HG03442 (cell line): ENCODE measurements at regions not wholly inside any gene's neighbourhood (a gene's known extent, or its start where the extent isn't known, plus 50 kb on each side); places are given as distances from the start of the nearest gene placed in this dataset.
"Not testable (repeated sequence)": the region's sequence is repeated elsewhere in the genome, so short reads cannot be mapped to it uniquely, and the experiment has no call there.

Source experiments
- ATAC-seq: cut with Tn5 transposase; IDR thresholded peaks from one replicate; pipeline ENCODE4 v1.9.1; 2021; ENCODE audit warnings: mild to moderate bottlenecking, moderate library complexity; ENCODE audit not compliant: unreplicated experiment

GRCh38 chr4:27916452-27917184 is 1056.0 kb downstream of the STIM2 start:
- no peak for ATAC-seq

DNA sequence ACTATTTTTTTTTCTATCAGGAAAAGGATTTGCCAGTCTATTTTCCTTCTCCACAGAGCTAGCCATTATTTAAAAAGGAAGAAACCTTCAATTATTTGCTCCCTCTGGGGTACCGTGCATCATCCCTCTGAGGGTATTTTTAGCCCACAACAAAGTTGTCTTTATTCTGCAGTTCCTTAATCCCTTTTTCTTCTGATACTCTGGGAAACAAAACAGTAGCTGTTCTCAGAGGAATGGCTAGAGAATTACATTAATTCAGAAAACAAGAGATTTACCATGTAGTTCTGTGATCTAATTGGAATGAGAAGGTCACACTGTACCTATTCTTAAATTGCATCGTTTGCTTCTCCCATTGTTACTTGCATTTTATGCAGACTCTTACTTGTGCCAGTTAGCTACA is 1056.7 kb downstream of the STIM2 start:
- ATAC-seq = no peak

DNA sequence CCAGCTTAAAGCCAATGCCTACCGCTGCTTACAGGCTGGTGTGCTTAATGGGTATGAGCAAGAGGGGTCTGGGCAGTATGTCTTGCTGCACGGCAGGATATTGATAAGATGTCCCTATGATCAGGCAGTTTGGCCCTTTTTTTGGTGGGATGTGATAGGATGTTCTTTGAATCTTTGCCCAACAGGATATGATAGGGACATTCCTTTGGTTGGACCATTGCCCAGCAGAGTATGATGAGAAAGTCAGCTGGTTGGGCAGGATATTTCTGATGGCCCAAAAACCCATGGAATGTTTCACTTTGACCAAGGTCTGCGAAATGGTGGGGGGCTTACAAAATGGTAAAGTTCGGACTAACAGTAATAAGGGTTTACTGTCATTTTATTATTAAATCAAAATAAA is 1060.6 kb downstream of the STIM2 start:
- ATAC-seq = no peak

DNA sequence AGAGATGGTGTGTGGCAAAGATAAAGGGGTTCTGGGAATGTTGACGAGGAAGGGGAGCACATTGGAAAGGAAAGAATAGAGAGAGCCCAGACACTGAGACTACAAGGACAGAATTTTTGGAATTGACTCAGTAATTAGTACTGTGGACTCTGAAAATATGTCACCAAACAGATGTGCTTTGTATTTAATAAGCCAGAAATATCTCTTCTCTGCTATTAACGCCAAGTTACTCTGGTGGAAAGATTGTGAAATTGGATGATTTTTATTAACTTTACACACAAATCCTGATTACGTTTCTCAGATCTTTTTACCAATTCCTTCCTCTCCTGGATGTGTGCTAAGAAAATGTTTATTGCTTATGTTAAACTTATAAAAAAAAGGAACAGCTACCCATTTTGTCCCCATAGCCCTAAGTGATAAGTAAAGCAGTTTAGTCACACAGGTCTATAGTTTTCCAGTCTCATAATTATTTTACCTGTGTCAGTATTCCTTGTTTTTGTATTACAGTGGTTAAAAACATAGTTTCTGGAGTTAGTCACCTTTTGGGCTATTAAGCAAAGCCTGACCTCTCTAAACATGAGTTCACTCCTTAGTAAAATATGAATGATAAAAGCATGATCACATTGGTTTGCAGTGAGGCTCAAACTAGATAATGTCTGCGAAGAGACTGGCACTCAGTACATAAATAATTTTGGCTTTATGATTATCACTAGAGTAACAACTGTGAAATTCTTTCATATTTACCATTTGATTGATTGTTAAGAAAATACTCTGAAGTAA is 1068.3 kb downstream of the STIM2 start:
- ATAC-seq = no peak

GRCh38 chr4:27930291-27930690 is 1069.7 kb downstream of the STIM2 start:
- ATAC-seq = no peak

GRCh38 chr4:27930976-27931375 is 1070.3 kb downstream of the STIM2 start:
- no peak for ATAC-seq

GRCh38 chr4:27931584-27931983 is 1070.9 kb downstream of the STIM2 start:
- no peak for ATAC-seq

DNA sequence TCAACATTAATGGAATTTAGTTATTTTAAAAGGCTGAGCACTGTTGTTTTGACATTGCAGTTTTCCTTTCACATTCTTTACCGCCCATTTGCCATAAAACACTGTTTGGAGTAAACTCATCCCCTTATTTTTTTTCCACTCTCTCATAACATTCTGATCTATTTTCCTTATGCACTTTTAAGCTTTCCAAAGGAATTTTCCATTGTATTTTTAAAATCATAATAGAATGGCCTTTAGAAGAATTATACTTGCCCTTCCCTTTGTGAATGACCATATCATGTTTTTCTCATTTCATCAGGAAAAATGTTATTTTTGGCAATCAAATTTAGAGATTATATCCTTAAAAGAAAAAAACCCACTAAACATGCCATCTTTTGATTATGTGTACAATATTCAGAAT is 1074.2 kb downstream of the STIM2 start:
- ATAC-seq = no peak

GRCh38 chr4:27946799-27947198 is 1086.2 kb downstream of the STIM2 start:
- ATAC-seq = no peak

GRCh38 chr4:27947302-27947701 is 1086.7 kb downstream of the STIM2 start:
- no peak for ATAC-seq

DNA sequence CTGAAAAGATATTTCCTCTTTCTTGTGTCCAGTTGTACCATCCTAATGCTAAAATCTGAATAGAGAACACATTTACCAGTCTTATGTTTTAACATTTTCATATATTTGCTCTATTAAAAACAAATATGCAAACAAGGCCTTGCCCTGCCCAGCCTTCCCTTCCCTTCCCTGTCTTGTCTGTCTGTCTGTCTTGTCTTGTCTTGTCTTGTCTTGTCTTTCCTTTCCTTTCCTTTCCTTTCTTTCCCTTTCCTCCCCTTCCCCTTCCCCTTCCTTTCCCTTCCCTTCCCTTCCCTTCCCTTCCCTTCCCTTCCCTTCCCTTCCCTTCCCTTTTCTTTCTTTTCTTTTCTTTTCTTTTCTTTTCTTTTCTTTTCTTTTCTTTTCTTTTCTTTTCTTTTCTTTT is 1103.5 kb downstream of the STIM2 start:
- no peak for ATAC-seq

DNA sequence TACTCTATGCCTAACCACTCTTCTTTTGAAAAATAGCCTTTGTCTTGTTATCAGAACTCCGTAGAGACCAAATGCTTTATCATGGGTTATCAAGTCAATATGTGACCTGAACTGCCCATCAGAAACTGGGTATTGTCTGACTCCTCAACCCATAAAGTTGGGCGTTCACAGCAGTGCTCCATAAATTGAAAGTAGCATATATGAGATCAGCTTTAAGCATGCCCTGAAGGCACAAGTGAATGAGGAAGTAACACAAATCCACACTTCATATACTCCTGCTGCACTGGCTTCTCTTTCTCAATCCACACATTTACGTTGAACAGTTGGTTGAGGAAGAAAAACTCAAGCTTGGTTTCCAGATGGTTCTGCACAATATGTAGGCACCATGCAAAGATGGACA is 1106.0 kb downstream of the STIM2 start:
- no peak for ATAC-seq

DNA sequence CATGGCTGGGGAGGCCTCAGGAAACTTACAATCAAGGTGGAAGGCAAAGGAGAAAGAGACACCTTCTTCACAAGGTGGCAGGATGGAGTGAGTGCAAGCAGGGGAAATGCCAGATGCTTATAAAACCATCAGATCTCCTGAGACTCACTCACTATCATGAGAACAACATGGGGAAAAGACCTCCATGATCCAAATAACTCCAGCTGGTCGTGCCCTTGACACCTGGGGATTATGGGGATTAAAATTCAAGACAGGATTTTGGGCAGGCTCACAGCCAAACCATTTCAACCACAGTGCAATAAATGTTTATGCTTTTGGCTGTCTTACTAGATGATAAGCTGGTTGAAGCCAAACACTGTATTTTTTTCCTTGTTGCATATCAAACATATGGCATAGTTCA is 1112.4 kb downstream of the STIM2 start:
- ATAC-seq = no peak

GRCh38 chr4:27973700-27974099 is 1113.1 kb downstream of the STIM2 start:
- no peak for ATAC-seq

GRCh38 chr4:27974339-27974738 is 1113.7 kb downstream of the STIM2 start:
- ATAC-seq = no peak

DNA sequence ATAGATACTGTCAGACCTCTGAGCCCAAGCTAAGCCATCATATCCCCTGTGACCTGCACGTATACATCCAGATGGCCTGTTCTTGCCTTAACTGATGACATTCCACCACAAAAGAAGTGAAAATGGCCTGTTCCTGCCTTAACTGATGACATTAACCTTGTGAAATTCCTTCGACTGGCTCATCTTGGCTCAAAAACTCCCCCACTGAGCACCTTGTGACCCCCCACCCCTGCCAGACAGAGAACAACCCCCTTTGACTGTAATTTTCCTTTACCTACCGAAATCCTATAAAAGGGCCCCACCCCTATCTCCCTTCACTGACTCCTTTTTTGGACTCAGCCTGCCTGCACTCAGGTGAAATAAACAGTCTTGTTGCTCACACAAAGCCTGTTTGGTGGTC is 1114.2 kb downstream of the STIM2 start:
- not testable (repeated sequence) for ATAC-seq

- ATAC-seq = not testable (repeated sequence)
These were observed 1117.9 kb downstream of the STIM2 start for GRCh38 chr4:27978427-27979109.

DNA sequence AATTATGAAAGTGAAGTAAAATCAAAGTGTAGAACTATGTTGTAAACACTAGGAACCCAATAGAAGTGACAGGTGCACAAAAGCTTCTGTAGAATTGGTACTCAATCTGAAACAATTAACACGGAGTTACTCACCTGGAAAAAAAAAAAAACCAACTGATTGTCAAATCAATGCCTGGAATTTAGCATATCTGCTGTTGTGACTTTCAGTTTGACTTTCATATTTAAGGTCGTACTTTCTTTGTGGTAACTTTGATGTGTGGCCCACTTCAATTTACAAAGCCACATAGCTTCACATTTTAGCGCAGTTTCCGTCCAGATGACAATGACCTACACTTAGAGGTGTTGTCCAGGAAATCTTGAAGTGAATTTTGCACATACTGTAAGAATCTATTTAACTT is 1124.9 kb downstream of the STIM2 start:
- no peak for ATAC-seq

DNA sequence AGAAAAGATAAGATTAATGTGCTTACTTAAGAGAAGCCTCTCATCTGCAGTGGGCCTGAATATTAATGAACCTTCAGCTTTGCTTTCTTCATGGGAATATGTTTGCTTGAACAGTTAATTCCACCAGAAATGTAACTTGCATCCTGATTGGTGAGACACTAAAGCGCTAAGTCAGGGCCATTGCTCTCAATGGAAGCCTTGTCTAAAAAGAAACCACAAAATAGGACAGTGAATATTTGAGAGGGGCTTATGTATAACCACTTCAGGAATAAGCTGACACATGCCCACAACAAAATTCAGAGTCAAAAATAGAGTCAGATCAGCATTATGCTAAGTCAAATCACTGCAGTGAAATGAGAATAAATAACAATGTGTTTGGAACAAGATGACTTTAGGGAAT is 1125.8 kb downstream of the STIM2 start:
- ATAC-seq = no peak

- no peak for ATAC-seq
These were observed 1141.1 kb downstream of the STIM2 start for GRCh38 chr4:28001698-28002097.

GRCh38 chr4:28004520-28004919 is 1143.9 kb downstream of the STIM2 start:
- ATAC-seq = no peak

DNA sequence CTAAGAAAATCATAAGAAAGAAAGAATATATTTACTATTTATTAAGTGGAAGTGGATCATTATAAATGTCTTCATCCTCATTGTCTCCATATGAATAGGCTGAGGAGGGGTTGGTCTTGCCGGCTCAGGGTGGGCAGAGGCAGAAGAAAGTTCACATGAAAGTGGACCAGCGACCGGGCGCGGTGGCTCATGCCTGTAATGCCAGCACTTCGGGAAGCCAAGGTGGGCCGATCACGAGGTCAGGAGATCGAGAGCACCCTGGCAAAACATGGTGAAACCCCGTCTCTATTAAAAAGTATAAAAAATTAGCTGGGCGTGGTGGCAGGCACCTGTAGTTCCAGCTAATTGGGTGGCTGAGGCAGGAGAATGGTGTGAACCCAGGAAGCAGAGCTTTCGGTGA is 1145.4 kb downstream of the STIM2 start:
- ATAC-seq = no peak
